ENCODE measurements at regions not wholly inside any gene's neighbourhood (a gene's known extent, or its start where the extent isn't known, plus 50 kb on each side); places are given as distances from the start of the nearest gene placed in this dataset.
A peak's percentile ranks its signal among the peaks of the same experiment; 100 is the strongest.

- 74 to 81% (median 76%) methylated on average over 3 of the region's 3 CpGs for WGBS, 5 donors
- no peaks in the 10 kb centered on the region for H3K36me3 ChIP-seq
- DNase-seq: no peak
- TF ChIP-seq POLR2A (IDR thresholded peaks at IDR 0.05): no peak
- no peak for TF ChIP-seq EP300 (IDR thresholded peaks at IDR 0.05)
- no peak for TF ChIP-seq CTCF (IDR thresholded peaks at IDR 0.05)
- no peak for TF ChIP-seq POLR2AphosphoS5 (IDR thresholded peaks at IDR 0.05)
- H3K27ac ChIP-seq: no peak overlapping the region
- intact Hi-C loops (cut with DNase I; ENCODE audit: low total_unique reads): no loop called here
- H3K27me3 ChIP-seq: no peaks in the 10 kb centered on the region
- no peaks in the 10 kb centered on the region for H3K4me1 ChIP-seq
- no peak overlapping the region for H3K4me3 ChIP-seq
- no peaks in the 10 kb centered on the region for H3K9me3 ChIP-seq
Observed at GRCh38 chr7:41217306-41217705, 485.6 kb downstream of the INHBA start.

GRCh38 chr7:41207141-41207540 is 495.7 kb downstream of the INHBA start:
- intact Hi-C loops (cut with DNase I; ENCODE audit: low total_unique reads): no loop called here
- no peak overlapping the region for H3K27ac ChIP-seq
- TF ChIP-seq POLR2AphosphoS5 (IDR thresholded peaks at IDR 0.05) (no peak), EP300 (IDR thresholded peaks at IDR 0.05) (no peak), POLR2A (IDR thresholded peaks at IDR 0.05) (no peak), CTCF (IDR thresholded peaks at IDR 0.05) (no peak)
- 73 to 88% (median 76%) methylated on average over 9 of the region's 9 CpGs for WGBS, 5 donors
- H3K4me3 ChIP-seq: no peak overlapping the region
- no peak for DNase-seq
- H3K4me1 ChIP-seq: no peaks in the 10 kb centered on the region
- H3K27me3 ChIP-seq: no peaks in the 10 kb centered on the region
- no peaks in the 10 kb centered on the region for H3K9me3 ChIP-seq
- H3K36me3 ChIP-seq: no peaks in the 10 kb centered on the region

GRCh38 chr7:41206267-41206666 is 496.6 kb downstream of the INHBA start:
- no peak for TF ChIP-seq POLR2AphosphoS5 (IDR thresholded peaks at IDR 0.05)
- no peak for TF ChIP-seq CTCF (IDR thresholded peaks at IDR 0.05)
- no peak for TF ChIP-seq EP300 (IDR thresholded peaks at IDR 0.05)
- no peak for TF ChIP-seq POLR2A (IDR thresholded peaks at IDR 0.05)
- H3K4me1 ChIP-seq: no peaks in the 10 kb centered on the region
- no peaks in the 10 kb centered on the region for H3K27me3 ChIP-seq
- no peaks in the 10 kb centered on the region for H3K36me3 ChIP-seq
- intact Hi-C loops (cut with DNase I; ENCODE audit: low total_unique reads): no loop called here
- DNase-seq: no peak
- no peak overlapping the region for H3K27ac ChIP-seq
- WGBS, 5 donors: 24 to 45% (median 39%) methylated on average over 2 of the region's 2 CpGs
- H3K4me3 ChIP-seq: no peak overlapping the region
- no peaks in the 10 kb centered on the region for H3K9me3 ChIP-seq

GRCh38 chr7:41205600-41205999 is 497.3 kb downstream of the INHBA start:
- no peak overlapping the region for H3K4me3 ChIP-seq
- intact Hi-C loops (cut with DNase I; ENCODE audit: low total_unique reads): no loop called here
- TF ChIP-seq POLR2AphosphoS5 (IDR thresholded peaks at IDR 0.05) (no peak), EP300 (IDR thresholded peaks at IDR 0.05) (no peak), CTCF (IDR thresholded peaks at IDR 0.05) (no peak)
- H3K27ac ChIP-seq: no peak overlapping the region
- H3K4me1 ChIP-seq: no peaks in the 10 kb centered on the region
- no peaks in the 10 kb centered on the region for H3K9me3 ChIP-seq
- peak in 1 of 2 donors; percentile 11 for DNase-seq
- H3K27me3 ChIP-seq: no peaks in the 10 kb centered on the region
- 46 to 77% (median 67%) methylated on average over 2 of the region's 2 CpGs for WGBS, 5 donors
- no peaks in the 10 kb centered on the region for H3K36me3 ChIP-seq

All from stomach (tissue), 8 donors.